Renal pelvis (tissue), 1 donor: ENCODE measurements at regions not wholly inside any gene's neighbourhood (a gene's known extent, or its start where the extent isn't known, plus 50 kb on each side); places are given as distances from the start of the nearest gene placed in this dataset.
"Not testable (repeated sequence)": the region's sequence is repeated elsewhere in the genome, so short reads cannot be mapped to it uniquely, and the experiment has no call there.

Experiments used
- DNase-seq: peaks from one replicate; pipeline ENCODE4 v3.0.0-alpha.2; 2013

- DNase-seq: no peak
Observed at GRCh38 chr3:34650131-34650530, 851.7 kb downstream of the PDCD6IP start.

DNA sequence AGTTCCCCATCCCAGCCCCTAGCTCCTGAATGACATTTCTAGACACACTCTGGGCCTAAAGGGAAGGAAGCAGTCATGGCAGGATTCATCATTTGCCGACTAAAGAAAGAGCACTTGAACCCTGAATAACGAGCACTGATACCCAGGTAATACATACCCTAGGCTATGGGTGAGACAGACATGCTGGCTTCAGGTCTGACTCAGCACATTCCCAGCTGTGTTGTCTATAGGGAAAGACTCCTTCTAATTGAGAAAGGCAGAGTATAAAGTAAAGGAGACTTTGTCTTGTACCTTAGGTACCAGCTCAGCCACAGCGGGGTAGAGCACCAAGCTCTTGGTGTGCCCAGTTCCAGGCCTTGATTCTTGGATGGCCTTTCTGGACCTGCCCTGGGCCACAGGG, 870.5 kb downstream of the PDCD6IP start:
- no peak for DNase-seq

DNA sequence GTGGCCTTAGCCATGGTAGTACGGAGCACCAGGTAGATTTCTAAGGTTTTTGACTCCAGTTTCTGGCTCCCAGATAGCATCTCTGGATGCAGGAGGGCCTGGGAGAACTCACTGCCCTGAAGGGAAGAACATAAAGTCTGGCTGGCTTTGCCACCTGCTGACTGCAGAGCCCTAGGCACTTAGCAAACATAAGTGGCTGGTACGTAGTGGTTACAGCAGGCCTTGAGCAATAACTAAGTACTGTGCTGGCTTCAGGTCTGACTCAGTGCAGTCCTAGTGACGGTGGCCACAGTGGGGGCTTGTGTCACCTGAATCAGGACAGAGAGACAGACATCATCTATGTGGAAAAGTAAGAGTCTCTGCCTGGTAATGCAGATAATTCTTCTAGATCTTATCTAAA, 871.1 kb downstream of the PDCD6IP start:
- no peak for DNase-seq

DNA sequence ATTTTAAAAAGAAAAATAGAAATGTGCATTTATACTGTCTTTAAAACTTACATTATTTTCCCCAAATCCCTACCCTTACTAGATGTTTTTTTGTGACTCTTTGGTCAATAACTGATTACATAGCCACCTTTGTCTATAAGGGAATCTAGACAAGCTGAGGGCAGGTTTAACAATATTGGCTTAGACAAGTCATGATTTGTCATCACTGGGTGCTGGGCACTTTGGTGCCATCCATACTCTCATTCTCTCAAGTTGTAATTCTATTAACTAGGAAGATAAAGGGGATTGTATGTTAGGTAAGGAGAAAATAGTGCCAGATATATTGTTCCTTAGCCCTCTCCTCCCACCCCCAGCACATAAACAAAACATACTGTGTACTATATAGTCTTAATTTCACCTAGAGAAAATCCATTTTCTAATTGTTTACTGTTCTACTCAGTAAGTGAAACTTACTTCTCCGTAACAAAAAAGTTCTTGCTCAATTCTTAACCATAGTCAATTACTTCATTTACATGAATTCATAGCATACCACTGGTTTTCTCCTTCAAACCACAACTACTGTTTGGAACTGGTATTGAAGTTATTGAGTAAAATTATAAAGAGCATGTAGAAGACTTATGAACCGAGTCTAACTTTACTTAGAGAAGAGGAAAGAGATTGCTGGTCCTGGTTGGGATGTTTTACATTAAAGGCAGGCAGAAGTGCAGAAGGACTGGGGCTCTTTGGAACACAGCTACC, 877.1 kb downstream of the PDCD6IP start:
- no peak for DNase-seq

GRCh38 chr3:34676436-34676835, 878.0 kb downstream of the PDCD6IP start:
- DNase-seq: no peak

DNA sequence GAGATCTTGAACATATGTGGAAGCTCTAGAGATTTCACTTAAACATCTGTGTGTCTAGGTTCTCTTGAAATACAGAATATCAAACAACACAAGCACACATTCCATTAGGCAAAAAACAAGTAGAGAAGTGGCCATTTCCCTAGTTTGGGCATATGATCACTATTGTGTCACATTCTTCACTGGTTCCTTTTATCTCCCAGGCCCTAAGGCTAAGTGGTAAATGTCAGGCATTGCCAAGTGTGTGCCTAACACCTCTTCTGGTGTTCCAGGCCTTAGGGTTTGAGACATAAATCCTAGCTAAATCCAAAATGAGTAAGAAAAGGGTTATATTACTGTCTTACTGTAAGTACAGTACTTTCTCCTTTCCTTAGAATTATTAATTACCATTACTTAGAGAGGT, 880.1 kb downstream of the PDCD6IP start:
- no peak for DNase-seq

- not testable (repeated sequence) for DNase-seq
Observed at GRCh38 chr3:34679055-34679454, 880.6 kb downstream of the PDCD6IP start.

GRCh38 chr3:34683851-34684250, 885.4 kb downstream of the PDCD6IP start:
- peak; percentile 47 for DNase-seq

- no peak for DNase-seq
Observed at GRCh38 chr3:34686541-34686940, 888.1 kb downstream of the PDCD6IP start.

DNA sequence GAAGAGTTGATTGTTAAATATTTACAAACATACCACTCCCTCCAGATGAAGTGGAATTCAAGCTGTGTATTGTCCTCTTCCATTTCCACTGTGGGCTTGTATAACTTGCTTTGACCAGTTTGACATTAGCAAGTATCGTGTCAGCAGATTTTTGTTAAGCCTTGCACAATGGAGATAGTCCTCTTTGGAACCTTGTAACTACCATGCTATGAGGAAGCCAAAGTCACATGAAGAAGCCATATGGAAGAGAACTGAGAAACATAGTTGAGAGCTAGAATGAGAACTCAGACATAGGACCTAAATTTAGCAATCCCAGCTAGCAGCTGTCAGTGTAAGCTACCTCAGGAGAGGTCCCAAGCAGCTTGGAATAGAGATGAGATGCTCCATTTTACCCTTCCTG, 889.2 kb downstream of the PDCD6IP start:
- no peak for DNase-seq

DNA sequence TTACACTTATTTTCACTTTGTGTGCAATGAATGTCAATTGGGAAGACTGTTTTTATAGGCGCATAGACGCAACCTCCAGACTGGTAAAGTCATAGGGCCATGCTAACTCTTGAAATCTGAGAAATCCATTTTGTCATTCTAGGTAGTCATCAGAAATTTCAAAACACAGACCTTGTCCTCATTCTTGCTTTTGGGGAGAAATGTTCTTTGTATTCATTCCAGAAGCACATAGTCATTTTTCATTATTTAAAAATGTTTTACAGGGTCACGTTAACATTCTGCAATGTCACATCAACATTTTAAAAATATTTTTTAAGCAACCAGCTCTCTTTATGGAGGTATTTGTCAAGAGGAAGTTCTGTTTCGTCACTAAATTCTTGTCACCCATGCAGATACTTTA, 898.4 kb downstream of the PDCD6IP start:
- no peak for DNase-seq

DNA sequence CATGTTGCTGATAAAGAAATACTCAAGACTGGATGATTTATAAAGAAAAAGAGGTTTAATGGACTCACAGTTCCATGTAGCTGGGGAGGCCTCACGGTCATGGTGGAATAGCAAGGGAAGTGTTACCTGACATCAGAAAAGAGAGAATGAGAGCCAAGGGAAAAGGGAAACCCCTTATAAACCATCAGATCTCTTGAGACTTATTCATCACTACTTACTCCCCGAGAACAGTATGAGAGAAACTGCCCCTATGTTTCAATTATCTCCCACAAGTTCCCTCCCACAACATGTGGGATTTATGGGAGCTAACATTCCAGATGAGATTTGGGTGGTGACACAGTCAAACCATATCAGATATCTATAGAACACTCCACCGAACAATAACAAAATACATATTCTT, 904.6 kb downstream of the PDCD6IP start:
- DNase-seq: peak; percentile 24

DNA sequence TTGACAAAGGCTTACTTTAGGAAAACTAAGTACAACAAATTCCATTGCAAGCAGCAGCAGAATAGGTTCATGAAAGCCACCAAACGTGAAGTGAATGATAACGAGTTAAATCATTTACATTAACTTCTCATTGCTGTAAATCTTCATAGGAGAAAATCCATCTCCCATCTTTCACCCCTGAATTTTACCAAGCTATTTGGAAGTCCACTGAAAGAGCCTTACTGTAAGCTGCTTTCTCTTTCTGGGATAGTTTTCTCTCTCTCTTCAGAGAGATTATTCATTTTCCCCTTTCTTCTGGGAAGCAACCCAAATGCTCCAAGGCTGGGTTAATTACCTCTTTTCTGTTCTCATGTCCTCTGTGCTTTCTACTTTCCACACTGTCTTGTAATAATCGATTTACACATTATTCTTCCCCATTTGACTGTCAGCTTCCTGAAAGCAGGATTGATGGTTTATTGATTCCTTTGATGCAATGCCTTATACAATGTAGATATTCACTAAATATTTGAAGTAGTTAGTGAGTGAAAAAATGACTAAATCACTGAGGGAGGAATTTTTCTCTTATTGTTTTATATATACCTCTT, 914.3 kb upstream of the ARPP21 start:
- DNase-seq: no peak

- DNase-seq: no peak
Observed at GRCh38 chr3:34725774-34726173, 913.6 kb upstream of the ARPP21 start.

DNA sequence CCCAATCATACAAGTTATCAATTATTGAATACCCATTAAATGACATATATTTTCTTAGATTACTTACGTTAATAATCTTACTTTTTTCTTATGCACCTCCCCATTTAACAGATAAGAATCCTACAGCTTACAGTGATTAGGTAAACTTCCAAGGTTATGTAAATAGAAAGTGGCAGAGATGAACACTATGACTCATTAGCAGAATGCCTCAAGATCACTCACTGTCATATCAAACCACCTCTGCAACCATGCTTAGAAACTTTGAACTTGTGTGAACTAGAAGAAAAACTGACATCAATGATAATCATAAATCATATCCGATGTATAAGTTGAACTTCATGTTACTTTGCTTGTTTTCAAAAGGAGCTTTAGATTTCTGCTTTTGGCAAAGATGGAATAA, 911.6 kb upstream of the ARPP21 start:
- DNase-seq: no peak

GRCh38 chr3:34742151-34742550, 897.2 kb upstream of the ARPP21 start:
- no peak for DNase-seq

DNA sequence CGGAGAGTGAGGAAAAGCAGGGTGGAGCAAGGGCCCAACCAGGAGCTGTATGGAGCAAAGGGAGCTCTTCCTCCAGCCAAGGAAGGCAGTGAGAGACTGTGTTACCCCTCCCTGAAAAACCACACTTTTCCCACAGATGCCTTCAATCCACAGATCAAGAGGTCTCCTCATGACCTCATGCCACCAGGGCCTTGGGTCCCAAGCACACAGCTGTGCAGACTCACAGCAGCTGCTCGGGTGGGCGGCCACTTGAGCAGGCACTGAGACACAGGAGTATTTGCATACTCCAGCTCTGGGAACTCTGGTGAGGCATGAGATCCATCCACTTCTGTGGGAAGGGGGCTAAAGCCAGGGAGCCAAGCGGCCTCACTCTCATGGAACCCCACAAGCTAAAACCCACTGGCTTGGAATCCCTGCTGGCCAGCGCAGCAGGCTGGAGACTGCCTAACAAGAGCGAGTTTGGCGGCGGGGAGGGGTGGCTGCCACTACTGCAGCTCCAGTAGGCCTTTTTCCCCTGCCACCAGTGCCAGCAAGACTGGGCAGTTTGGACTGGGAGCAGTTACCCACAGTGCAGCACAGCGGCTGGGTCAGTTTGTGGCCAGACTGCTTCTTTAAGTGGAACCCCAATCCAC, 880.6 kb upstream of the ARPP21 start:
- DNase-seq: no peak

DNA sequence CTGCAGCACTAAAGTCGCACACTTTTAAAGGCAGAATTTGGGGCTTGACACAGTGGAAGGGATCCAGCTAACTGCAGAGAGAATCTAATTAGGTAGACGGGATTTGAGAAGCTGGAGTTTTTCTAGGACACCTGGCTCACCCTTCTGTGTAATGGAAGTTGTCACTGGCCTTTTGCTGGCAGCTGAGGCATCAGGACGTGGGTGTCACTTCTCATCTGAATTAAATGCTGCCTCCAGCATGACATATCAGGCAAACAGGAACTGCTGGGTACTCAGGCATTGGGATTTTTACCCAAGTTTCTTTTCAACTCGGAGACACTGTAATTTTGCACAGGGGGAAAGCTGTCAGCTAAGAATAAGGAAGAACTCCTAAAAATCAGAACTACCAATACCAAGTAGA, 861.9 kb upstream of the ARPP21 start:
- DNase-seq: no peak

GRCh38 chr3:34779092-34779491, 860.2 kb upstream of the ARPP21 start:
- no peak for DNase-seq

DNA sequence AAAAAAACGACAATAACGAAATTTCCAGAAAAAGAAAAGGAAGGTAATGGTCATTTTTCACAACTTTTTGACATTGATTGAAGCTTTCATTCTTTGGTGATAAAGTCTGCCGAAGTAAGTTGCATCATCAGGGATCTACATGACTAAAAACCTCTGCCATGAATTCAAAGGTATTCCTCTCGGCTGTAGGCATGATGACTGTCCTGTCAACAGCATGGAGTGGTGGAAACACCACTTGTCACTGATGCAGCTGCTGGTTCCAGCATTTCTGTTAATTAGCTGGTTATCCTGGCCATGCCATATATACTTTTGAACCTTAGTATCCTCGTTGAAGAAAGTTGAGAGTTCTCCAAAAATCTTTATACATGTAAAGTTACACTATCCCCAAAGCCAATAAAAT, 859.0 kb upstream of the ARPP21 start:
- DNase-seq: no peak

DNA sequence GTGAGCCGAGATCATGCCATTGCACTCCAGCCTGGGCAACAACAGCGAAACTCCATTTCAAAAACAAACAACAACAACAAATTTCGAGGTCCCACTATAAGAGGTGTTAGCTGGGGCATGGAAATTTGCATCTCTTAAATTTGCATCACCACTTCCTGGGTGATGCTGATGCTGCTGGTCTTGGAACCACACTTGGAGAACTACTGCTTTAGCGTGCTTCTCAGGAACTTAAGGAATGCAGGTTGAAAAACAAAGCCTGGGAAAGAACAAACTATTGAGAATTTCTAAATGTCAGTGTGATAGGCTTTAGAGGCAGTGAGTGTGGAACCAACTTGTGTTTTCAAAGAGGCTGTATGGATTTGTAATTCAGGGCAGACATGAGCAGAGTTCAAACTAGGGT, 858.4 kb upstream of the ARPP21 start:
- no peak for DNase-seq

DNA sequence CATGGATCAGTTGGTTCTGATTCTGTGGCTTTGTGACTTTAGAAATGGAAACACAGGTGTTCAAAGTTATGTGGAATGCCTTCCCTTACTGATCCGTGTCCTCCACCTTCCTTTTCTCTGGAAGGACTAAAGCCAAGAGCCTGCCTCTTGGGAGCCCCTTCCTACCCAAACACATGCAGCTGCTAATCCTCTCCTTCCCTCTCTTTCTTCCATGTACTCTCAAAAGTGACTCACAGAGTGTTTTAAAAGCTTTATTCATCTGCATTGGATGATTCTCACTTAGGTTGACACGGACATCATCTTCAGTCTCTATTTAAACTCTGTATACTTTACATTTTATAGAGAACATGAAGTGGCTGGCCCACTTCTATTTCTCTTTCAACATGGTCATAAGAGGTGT, 856.5 kb upstream of the ARPP21 start:
- no peak for DNase-seq

DNA sequence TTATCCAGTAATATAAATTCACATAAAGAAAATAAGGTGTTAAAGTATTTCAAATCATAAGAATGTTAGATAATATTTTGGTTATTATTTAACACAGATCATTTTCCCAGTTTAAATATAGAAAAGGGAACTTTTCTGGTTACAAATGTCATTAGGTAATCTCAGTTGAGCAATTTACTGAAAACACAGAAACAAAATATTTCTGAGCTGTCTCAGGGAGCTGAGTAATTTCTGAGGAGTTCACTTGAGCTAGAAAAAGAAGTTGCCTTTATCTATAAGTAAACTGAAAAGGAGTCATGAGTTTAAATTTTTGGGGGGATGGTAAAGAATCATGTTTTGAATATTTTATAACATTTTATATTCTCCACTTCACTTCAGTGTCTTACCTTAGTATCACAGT, 855.4 kb upstream of the ARPP21 start:
- DNase-seq: no peak

DNA sequence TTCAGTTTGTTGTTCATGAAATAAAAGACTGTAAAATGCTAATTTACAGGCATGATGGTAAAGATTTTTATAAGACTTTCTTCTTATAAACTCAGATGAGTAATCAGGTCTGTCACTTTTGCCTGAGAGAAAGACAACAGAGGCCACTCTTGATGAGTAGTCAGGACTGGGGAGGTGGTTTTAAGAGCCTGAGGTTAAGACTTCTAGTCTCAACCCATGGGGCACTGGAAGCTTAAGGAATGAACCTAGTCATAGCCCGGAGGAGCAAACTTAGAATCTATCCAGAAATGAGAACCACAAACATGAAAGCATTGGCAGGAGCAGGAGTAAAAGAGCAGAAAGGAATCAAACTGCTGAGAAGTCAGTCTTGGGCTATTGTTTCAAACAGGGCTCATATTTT, 846.3 kb upstream of the ARPP21 start:
- DNase-seq: no peak
